Fibroblast of skin of scalp (primary cell): ENCODE measurements at regions not wholly inside any gene's neighbourhood (a gene's known extent, or its start where the extent isn't known, plus 50 kb on each side); places are given as distances from the start of the nearest gene placed in this dataset.

Source experiments
- DNase-seq: peaks from one replicate; pipeline ENCODE4 v3.0.0-alpha.2; 2013

DNA sequence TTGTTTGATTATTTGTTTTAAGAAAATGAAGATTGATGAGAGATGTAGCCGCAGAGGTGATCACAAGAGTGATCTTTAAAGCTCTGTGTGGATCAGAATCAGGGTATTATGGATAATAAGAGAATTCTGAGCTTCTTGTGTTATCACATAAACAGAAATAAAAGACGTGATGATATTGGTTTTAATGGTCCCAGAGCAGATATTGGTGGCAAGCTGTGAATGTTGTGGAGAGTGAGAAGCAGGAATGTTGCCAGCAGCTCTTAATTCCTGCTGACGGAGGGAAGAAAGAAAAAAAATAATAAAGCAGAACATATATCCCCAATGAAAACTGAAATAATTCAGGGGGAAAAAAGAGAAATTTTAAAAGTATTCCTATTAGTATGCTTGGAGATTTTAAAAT is 1015.9 kb downstream of the PCDH18 start:
- no peak for DNase-seq

DNA sequence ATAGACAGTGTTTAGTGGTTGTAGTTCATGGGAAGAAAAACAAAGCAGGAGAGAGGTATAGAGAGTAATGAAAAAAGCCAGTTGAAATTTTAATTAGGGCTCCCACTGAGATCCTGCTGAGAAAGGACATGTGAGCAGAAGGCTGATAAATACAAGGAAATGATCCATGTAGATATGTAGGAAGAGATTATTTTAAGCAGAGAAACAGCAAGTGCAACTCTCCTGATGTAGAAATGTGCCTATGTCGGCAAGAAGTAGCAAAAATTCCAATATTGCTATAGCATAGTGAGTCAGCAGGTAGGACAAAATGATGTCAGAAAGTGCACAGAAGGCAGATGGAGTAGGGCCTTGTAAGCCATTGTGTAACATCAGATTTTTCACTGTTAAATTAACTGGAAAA is 1027.3 kb downstream of the PCDH18 start:
- DNase-seq: no peak

DNA sequence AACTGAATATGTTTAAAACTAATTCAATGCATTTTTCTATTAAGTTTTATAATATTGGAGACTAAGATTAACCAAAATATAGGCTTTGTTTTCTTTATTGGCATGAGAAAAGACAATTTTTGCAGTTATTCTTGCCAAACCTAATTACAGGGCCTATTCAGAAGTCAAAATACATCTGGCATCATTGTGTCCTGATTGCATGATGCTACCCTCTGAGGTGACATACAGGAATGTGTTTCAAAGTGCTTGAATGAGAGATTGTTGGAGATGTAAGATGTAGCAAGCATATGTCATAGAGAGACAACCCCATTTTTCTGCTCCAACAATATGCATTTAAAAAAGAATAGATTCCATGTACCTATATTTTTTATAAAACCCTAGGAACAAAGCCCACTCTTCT is 1036.4 kb downstream of the PCDH18 start:
- DNase-seq: no peak

DNA sequence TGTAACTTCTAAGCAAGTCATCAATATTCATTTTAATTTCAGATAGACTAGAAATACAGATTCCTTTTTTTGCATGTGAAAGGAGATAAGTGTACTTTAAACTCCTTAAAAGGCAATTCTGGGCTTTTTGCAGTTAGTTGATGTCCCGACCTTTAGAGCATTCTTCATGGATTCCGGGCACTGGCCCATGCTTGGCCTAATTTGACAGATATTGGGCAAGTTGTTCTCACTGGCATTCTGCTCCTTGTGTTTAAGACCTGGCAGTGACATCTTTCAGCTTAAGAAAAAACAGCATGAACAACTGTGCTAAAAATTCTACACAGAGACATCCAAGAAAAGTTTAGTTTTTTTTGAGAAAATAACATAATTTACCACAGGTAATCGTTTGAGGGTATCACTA is 1037.2 kb downstream of the PCDH18 start:
- no peak for DNase-seq

GRCh38 chr4:136489101-136489500 is 1043.2 kb downstream of the PCDH18 start:
- no peak for DNase-seq

DNA sequence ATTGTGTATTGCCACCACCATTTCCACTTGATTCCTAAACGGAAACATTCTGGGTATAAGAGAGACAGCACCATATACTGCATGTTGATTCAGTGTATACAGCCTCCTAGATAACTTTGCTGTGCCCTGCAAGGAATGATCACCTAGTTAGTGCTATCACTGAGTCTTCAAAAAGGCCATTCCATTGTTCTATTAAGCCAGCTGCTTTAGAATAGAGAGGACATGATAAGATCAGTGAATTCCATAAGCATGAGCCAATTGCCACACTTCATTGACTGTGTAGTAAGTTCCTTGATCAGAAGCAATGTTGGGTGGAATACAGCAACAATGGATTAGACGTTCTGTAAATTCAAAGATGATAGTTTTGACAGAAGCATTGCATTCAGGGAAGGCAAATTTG is 1047.3 kb downstream of the PCDH18 start:
- DNase-seq: no peak

DNA sequence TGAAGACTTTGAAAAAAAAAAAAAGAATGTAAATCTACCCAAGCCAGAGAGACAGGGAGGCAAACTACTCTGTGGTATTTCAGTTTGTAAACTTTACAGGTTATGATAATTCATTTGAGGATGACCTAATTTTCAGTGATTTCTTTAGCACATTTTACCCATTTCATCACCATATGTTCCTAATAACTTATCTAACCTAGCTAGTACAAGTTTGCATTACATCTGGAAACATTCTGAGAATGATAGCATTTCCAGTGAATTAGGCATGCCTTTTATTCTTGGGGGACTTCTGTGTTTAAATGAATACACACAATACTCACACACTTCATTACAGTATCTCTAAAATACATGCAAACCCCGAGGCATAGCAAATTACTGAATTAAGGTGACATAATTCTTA is 1055.5 kb downstream of the PCDH18 start:
- no peak for DNase-seq

GRCh38 chr4:136471051-136471450 is 1061.2 kb downstream of the PCDH18 start:
- DNase-seq: no peak

DNA sequence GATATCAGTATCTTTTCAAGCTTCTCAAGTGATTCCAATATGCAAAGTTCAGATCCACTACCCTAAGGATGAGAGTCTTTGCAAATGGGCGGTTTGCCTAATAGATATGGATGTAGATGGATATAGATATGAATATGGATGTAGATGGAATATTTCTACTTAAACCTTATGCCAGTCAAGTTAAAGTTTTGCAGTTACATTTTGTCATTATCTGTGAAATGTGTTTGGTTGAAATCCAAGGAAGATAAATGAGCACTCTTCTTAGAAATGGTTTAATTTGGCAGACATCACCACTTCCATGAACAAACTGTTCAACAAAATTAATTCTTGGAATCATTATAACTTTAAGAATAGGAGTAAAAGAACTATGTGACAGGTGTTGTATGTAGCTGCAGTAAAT is 1066.6 kb downstream of the PCDH18 start:
- no peak for DNase-seq

DNA sequence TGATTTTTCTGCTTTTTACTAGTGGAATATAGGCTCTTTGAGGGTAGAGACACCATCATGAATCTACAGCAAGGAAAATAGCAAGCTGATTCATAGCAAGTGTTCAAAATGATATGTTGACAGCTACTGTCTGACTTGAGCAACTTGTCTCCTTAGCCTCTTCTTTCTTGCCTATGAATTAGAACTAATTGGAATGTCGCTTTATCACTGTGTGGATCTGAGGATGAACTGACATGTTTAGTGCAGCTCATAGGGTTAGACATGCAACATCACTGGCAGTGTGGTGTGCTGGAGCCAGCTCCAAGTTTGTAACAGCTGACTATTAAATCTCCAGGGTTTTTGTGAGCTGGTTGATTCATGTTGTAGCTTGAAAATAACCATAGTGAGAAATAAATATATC is 1068.4 kb downstream of the PCDH18 start:
- no peak for DNase-seq

- no peak for DNase-seq
Observed at GRCh38 chr4:136461533-136461932, 1070.8 kb downstream of the PCDH18 start.

DNA sequence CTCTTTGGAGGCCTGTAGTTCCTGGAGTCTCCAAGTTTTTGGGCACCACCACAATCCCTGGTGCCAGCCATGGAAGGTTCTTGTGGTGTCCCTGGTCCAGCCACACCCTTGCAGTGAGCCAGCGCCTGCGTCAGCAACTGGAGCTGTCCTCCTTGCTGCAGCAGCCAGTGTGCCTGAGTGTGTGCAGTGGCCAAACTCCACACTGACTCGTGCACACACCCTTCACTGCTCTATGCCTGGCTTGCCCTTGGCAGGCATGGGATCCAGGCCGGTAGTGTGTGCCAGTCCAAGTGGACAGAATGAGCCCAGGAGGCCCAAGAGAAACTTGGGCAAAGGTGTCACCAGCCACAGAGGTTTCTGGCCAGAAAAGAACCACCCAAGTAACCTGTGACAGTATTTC is 1074.0 kb downstream of the PCDH18 start:
- no peak for DNase-seq

DNA sequence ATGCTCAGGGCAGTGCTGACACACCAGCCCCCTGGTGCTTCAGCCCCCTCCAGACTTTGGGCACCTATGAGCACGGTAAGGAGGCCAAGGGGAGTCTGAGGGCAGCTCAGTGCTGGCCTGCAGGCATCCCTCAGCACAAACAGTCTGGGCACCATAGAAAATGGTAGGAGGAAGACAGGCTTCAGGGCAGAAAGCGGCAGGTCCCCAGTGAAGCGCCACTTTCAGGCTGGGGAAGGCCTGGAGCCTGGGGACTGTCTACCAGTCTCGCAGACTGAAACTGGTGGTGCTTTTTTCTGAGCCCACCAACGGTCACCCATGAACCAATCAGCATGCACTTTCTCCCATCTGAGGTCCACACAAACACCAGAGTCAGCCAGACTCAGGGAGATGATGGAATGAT is 1074.7 kb downstream of the PCDH18 start:
- DNase-seq: no peak

DNA sequence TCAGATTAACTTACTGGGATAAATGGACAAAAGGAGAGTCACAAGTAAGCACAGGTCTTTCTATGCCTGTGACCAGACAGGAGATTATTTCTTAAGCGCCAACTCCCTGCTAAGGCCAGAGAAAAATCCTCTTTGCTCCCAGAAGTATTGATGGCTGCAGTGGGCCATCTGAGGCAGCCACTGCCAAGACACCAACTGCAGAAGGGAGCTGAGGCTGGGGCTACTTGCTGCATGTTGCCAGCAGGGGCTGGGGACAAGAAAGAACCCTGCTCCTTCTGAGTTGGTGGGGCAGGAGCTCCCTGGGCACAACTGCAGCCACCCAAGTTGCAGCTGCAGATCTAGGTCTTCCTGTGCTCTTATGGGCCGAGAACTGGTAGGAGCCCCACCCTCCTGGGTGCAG is 1075.3 kb downstream of the PCDH18 start:
- DNase-seq: no peak

DNA sequence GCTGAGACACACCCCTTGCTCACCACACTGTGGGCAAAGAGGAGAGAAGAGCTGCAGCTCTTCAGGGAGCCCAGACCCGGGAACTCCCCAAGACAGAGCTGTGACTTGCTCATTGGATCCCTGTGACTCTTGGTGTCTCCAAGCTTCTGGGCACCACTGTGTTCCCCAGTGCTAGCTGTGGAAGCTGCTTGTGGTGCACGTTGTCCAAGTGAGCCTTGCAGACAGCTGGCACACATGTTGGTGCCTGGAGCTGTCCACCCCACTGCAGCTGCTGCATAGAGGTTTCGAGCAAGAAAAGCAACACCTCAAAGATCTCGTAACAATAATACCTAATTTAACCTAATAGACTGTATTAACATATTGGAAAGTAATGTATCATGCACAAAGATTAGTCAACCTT is 1089.3 kb downstream of the PCDH18 start:
- no peak for DNase-seq

- no peak for DNase-seq
Observed at GRCh38 chr4:136442447-136442846, 1089.8 kb downstream of the PCDH18 start.

- DNase-seq: no peak
Observed at GRCh38 chr4:136441629-136442282, 1090.5 kb downstream of the PCDH18 start.

DNA sequence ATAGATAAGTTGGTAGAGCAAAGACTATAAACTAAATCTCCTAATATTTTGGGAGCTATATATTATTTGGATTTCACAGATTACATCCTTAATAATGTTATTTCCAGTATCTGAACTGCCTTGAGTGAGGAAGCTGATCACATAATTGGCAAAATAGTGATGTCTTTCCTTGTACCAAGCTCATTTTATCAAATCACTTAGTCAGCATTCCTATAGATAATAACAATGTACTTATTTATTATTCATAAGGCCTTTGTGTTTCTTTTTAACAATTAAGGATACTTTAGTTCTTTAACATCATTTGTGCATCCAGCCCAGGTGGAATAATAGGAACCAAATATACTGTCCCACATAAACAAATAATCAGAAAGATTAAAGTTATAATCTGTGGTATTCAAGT is 1093.6 kb downstream of the PCDH18 start:
- no peak for DNase-seq

GRCh38 chr4:136424052-136424451 is 1108.2 kb downstream of the PCDH18 start:
- no peak for DNase-seq

DNA sequence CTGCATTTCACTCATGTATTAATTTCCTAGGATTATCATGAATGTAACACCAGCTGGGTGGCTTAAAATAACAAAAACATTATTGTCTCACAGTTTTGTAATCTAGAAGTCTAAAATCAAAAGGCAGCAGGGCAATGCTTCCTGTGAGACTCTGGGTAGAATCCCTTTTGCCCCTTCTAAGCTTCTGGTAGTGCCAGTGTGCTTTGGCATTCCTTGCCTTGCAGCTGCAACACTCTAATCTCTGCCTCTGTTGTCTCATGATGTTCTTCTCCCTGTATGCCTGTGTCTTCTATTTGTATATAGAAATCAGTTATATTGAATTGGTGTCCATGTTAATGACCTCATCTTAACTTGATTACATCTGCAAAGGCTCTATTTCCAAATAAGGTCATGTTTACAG is 1117.3 kb downstream of the PCDH18 start:
- DNase-seq: no peak

DNA sequence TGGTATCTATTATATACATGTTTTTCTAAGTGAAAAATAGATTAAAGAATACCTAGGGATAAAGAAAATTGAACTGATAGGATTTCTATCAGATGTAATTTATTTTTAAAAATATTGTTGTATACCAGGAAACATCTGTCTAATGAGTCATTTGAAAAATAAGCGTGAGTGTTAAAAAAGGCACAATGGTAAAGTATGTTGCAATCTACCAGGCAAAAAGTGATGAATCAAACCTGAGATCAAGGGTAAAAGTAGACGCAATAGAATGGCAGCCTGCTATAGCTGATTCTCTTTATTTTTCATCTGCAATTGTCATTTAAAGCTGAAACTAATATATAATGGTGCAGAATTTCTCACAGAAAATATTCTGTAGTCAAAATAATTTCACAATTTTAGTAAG is 1119.6 kb downstream of the PCDH18 start:
- no peak for DNase-seq

DNA sequence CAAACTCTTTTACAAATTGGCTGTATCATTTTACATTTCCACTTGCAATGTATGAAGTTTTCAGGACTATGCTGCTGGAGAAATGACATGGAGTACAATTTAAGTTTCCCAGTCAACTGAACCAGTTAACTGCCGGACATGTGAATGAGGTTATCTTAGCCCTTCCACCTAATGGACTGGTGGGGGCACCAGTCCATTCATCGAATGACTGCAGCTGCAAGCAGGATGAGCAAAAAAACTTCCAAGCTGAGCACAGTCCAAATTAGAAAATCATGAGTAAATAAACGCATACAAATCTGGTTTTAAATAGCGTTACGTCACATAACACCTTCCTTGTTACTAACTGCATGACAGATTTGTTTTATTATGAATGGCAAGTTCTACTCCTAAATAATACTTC is 1131.5 kb downstream of the PCDH18 start:
- DNase-seq: no peak

GRCh38 chr4:136395212-136395722 is 1137.0 kb downstream of the PCDH18 start:
- no peak for DNase-seq

DNA sequence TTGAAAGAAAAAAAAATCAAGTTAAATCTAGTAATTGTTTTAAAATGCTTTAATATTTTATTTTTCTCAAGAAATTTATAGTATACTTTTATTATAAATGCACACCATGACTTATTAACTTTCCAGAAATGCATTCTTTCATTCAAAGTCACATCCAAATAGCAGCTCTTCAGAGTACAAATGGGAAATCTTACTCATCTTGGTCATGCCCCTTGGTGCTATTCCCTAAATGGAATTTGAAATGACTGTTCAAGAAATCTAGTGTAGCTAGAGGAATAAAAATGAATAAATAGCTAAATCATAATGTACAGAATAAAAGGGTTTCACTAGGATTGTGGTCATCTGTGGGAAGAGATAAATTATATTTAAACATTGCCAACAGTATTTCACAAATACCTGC is 1139.7 kb downstream of the PCDH18 start:
- peak; percentile 41 for DNase-seq

- no peak for DNase-seq
Observed at GRCh38 chr4:136390824-136391223, 1141.5 kb downstream of the PCDH18 start.
